Cardiac fibroblast (primary cell): ENCODE measurements at regions not wholly inside any gene's neighbourhood (a gene's known extent, or its start where the extent isn't known, plus 50 kb on each side); places are given as distances from the start of the nearest gene placed in this dataset.

ENCODE experiments used
- DNase-seq, 2 donors: peaks; one replicate each; pipeline versions ENCODE4 v3.0.0 to v3.0.0-alpha.2; 2010; ENCODE audit warnings: low read depth in 2 of 2
- H3K4me3 ChIP-seq, 2 donors: replicated peaks in 1 of 2; 1 replicate in 1 of 2; 2 replicates in 1 of 2; pipeline ENCODE4 v1.5.1; 2011; ENCODE audit warnings: low read depth in 2 of 2, low read length in 2 of 2, mild to moderate bottlenecking in 2 of 2, moderate library complexity in 1 of 2
- CTCF ChIP-seq: IDR thresholded peaks from one replicate; pipeline ENCODE4 v1.5.1; 2011; ENCODE audit warnings: low read depth, mild to moderate bottlenecking, low read length, inconsistent platforms

- no peak for DNase-seq
- no peak overlapping the region for H3K4me3 ChIP-seq
- TF ChIP-seq CTCF: no peak
These were observed 842.2 kb upstream of the AMELY start for GRCh38 chrY:7753711-7754110.

GRCh38 chrY:7746781-7747180, 835.2 kb upstream of the AMELY start:
- TF ChIP-seq CTCF: no peak

GRCh38 chrY:7745581-7745901, 834.0 kb upstream of the AMELY start:
- TF ChIP-seq CTCF: no peak
- no peak overlapping the region for H3K4me3 ChIP-seq
- DNase-seq: no peak

More at GRCh38 chrY:7746781-7747180, 835.2 kb upstream of the AMELY start:
- no peak for DNase-seq
- no peak overlapping the region for H3K4me3 ChIP-seq

GRCh38 chrY:7744691-7745580, 833.4 kb upstream of the AMELY start:
- no peak for TF ChIP-seq CTCF
- no peak overlapping the region for H3K4me3 ChIP-seq
- peak; percentile 14 to 59 for DNase-seq

- DNase-seq: peak in 1 of 2 donors; percentile 40
- H3K4me3 ChIP-seq: no peak overlapping the region
- no peak for TF ChIP-seq CTCF
These were observed 825.4 kb upstream of the AMELY start for GRCh38 chrY:7736847-7737365.

- TF ChIP-seq CTCF: no peak
- DNase-seq: no peak
- no peak overlapping the region for H3K4me3 ChIP-seq
These were observed 820.1 kb upstream of the AMELY start for GRCh38 chrY:7731651-7732050.

- TF ChIP-seq CTCF: no peak
- H3K4me3 ChIP-seq: no peak overlapping the region
- no peak for DNase-seq
These were observed 819.1 kb upstream of the AMELY start for GRCh38 chrY:7730664-7731063.
